HepG2 (cell line): ENCODE measurements at regions not wholly inside any gene's neighbourhood (a gene's known extent, or its start where the extent isn't known, plus 50 kb on each side); places are given as distances from the start of the nearest gene placed in this dataset.

Experiments
- ATAC-seq: fragments of 200-7000 bp; cut with Tn5 transposase; 3 replicates; pipeline ENCODE4 v1.9.1; 2020; ENCODE audit warnings: mild to moderate bottlenecking, moderate library complexity
- BruUV-seq: library from RNA; stranded (reverse); fragments of 400-500 nt; replicated peaks from 2 replicates; lab custom pipeline; 2021; lab: Mats Ljungman, UMichigan
- CTCF ChIA-PET: fragments of 300-600 bp; formaldehyde crosslinking; extraction: SDS; loops from one replicate; lab custom pipeline; 2021; ENCODE audit warnings: low total read pairs, inconsistent platforms, low intra/inter-chr PET ratio; lab: Yijun Ruan, JAX
- POLR2A ChIA-PET: fragments of 350-600 bp; sonication (Branson Sonifier 250); formaldehyde crosslinking; loops from one replicate; lab custom pipeline; 2020; ENCODE audit warnings: antibody characterized with exemption, inconsistent platforms; lab: Yijun Ruan, JAX
- DNase-seq: peaks from one replicate; pipeline ENCODE4 v3.0.0-alpha.2; 2015; ENCODE audit warnings: low spot score
- FAIRE-seq: peaks from 3 replicates; lab custom pipeline; 2011; peaks lifted over from hg19 to GRCh38; lab: Jason Lieb, UNC
- H2AFZ ChIP-seq: one replicate; pipeline ENCODE4 v1.6.1; 2011; ENCODE audit warnings: low read length, inconsistent platforms
- H3K27ac ChIP-seq: fragments of 300-600 bp; 3 replicates; pipeline ENCODE4 v1.8.0; 2011; ENCODE audit warnings: mixed run types, mild to moderate bottlenecking, mixed read lengths, low read length, inconsistent platforms; ENCODE audit not compliant: insufficient read depth; ENCODE audit errors: extremely low read length
- H3K27me3 ChIP-seq, 2 experiments: fragments of 200-600 bp in 1 of 2; 2 replicates in 1 of 2; 3 replicates in 1 of 2; pipeline versions ENCODE4 v1.6.0 to v1.8.0; 2011; ENCODE audit warnings: low read length in 2 of 2, mild to moderate bottlenecking in 2 of 2, moderate library complexity in 2 of 2, inconsistent platforms in 1 of 2; ENCODE audit not compliant: insufficient read depth in 2 of 2, control insufficient read depth in 1 of 2
- H3K36me3 ChIP-seq, 2 experiments: fragments of 200-600 bp in 1 of 2; replicated peaks in 1 of 2; 2 replicates in 1 of 2; 3 replicates in 1 of 2; pipeline versions ENCODE4 v1.5.1 to v1.8.0; 2011; ENCODE audit warnings: low read length in 2 of 2, inconsistent platforms in 1 of 2; ENCODE audit not compliant: insufficient read depth in 2 of 2, control insufficient read depth in 1 of 2
- H3K4me1 ChIP-seq: 2 replicates; pipeline ENCODE4 v1.5.1; 2012; ENCODE audit warnings: low read length, inconsistent platforms; ENCODE audit not compliant: insufficient read depth
- H3K4me2 ChIP-seq: 2 replicates; pipeline ENCODE4 v1.6.0; 2011; ENCODE audit warnings: low read depth, low read length, inconsistent platforms
- H3K4me3 ChIP-seq, 3 experiments: fragments of 200-600 bp in 1 of 3; sonication (generic), shearing (Covaris generic) in 1 of 3; replicated peaks in 1 of 3; 2 replicates each; pipeline ENCODE4 v1.5.1; 2011 to 2016; ENCODE audit warnings: low read length in 3 of 3, inconsistent platforms in 2 of 3, low read depth in 2 of 3, mild to moderate bottlenecking in 2 of 3, control low read depth in 1 of 3, mixed read lengths in 1 of 3; ENCODE audit not compliant: insufficient read depth in 1 of 3
- H3K79me2 ChIP-seq: one replicate; pipeline ENCODE4 v1.6.1; 2011; ENCODE audit warnings: low read length, inconsistent platforms; ENCODE audit not compliant: insufficient read depth
- H3K9ac ChIP-seq: 2 replicates; pipeline ENCODE4 v1.6.0; 2011; ENCODE audit warnings: mild to moderate bottlenecking, low read depth, low read length, inconsistent platforms; ENCODE audit not compliant: insufficient read depth
- H3K9me3 ChIP-seq: 2 replicates; pipeline ENCODE4 v1.5.1; 2012; ENCODE audit warnings: mild to moderate bottlenecking, low read length
- H4K20me1 ChIP-seq: 2 replicates; pipeline ENCODE4 v1.6.0; 2011; ENCODE audit warnings: inconsistent platforms, mild to moderate bottlenecking, low read length, moderate library complexity; ENCODE audit not compliant: insufficient read depth
- MED1 ChIP-seq: sonication (generic); formaldehyde crosslinking; IDR thresholded peaks from 2 replicates; pipeline ENCODE4 v1.4.0; 2020; ENCODE audit warnings: missing genetic modification reagents
- MTF2 ChIP-seq: sonication (generic); formaldehyde crosslinking; IDR thresholded peaks from 2 replicates; pipeline ENCODE4 v1.5.0; 2020; ENCODE audit warnings: missing genetic modification reagents, borderline replicate concordance
- ZNF383 ChIP-seq: sonication (generic); formaldehyde crosslinking; IDR thresholded peaks from 2 replicates; pipeline ENCODE4 v1.4.0; 2020; ENCODE audit warnings: missing genetic modification reagents, mild to moderate bottlenecking, borderline replicate concordance
- WGBS: methylation state at CpG from one replicate; pipeline ENCODE4 v1.1.6; 2017; ENCODE audit warnings: low lambda C conversion rate; 5-methylcytosine and 5-hydroxymethylcytosine counted together
- in situ Hi-C: cut with HindIII; loops from 2 replicates; pipeline ENCODE4 v1.10.0; 2017; ENCODE audit warnings: low pct_unique_long_range_greater_than_20kb; ENCODE audit not compliant: extremely low pct_ligation_motif_present
- intact Hi-C: fragments of 100-400 bp; cut with micrococcal nuclease; formaldehyde crosslinking; loops from one replicate; pipeline ENCODE4 v1.10.0; 2022; ENCODE audit not compliant: unreplicated experiment
- TF ChIP-seq, protein P1 (sequence below), 2 experiments: sonication (generic) in 1 of 2; formaldehyde crosslinking in 1 of 2; IDR thresholded peaks; 2 replicates each; pipeline versions ENCODE4 v1.4.0 to v1.6.1; 2016 to 2020; ENCODE audit warnings: borderline replicate concordance in 1 of 2, low read depth in 1 of 2, mild to moderate bottlenecking in 1 of 2, missing genetic modification reagents in 1 of 2

DNA sequence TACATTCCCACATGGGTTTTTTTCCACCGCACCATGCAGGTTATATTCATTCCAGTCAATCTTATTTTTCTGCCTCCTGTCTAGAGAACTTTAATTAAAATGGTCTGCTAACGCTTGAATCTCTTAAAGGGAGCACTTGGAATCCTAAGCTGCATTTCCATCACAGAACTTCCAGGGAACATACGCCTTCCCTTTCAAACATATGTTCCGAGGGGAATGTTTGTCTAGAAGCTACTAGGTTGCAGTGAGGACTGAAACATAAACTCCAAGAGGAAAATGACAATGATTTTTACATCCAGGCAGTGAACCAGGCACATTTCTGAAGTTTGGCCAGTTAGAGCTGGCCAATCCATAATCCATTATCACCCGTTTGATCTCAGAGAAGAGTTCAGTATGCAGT is 375.5 kb upstream of the NRP1 start (continued):
- TF ChIP-seq, protein P1, sequence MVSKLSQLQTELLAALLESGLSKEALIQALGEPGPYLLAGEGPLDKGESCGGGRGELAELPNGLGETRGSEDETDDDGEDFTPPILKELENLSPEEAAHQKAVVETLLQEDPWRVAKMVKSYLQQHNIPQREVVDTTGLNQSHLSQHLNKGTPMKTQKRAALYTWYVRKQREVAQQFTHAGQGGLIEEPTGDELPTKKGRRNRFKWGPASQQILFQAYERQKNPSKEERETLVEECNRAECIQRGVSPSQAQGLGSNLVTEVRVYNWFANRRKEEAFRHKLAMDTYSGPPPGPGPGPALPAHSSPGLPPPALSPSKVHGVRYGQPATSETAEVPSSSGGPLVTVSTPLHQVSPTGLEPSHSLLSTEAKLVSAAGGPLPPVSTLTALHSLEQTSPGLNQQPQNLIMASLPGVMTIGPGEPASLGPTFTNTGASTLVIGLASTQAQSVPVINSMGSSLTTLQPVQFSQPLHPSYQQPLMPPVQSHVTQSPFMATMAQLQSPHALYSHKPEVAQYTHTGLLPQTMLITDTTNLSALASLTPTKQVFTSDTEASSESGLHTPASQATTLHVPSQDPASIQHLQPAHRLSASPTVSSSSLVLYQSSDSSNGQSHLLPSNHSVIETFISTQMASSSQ (IDR thresholded peaks at IDR 0.05; ENCODE audit: low read depth) = no peak
- TF ChIP-seq, protein P1 (CRISPR knock-in tag; IDR thresholded peaks at IDR 0.05; ENCODE audit: borderline replicate concordance) = no peak
- no peak for TF ChIP-seq MTF2 (CRISPR knock-in tag)

DNA sequence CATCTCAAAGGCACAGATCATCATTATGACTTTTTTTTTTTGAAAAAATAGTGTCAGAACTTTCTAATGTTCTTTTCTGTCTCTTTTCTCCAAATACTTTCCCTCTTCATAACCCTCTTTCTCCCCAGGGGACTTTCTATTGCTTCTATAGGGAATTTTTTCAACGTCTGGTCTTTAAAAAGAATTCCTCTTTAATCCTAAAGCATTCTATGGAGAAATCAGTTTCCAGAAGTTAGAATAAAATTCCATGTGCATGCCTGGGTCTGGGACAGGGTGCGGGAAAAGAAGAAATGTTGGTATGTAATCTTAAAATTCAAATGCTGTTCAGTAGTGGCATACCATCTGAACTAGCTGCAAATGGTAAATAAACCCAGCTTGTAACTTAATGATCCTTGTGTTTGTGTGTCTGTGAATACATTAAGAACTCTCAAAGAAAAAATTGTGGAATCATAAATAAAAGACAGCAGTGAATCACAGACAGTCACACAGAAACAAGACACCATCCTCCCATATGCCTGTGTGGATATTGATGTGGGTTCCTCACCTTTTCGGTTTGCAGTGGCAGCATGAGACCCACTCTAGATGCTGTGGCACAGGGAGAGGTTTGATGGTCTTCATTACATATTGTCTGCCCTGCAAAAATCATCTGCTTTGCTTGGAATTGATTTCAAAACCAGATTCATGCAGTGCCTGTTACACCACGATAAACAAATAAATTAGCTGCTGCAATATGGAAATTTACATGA is 374.7 kb upstream of the NRP1 start:
- Histone ChIP-seq H3K9me3 (no peaks in the 10 kb centered on the region), H2AFZ (no peak overlapping the region), H3K27me3 (no peaks in the 10 kb centered on the region), H3K4me3 (no peak overlapping the region), H3K27ac (no peak overlapping the region), H3K9ac (no peak overlapping the region), H3K79me2 (no peaks in the 10 kb centered on the region), H3K4me1 (peaks cover 7% of the 10 kb centered on the region), H4K20me1 (no peaks in the 10 kb centered on the region), H3K36me3 (no peaks in the 10 kb centered on the region), H3K4me2 (no peak overlapping the region)
- CTCF ChIA-PET = no interaction called here
- no TSS peak for BruUV-seq
- intact Hi-C loops (no loop called here), in situ Hi-C loops (no loop called here)
- WGBS = 26% methylated on average over 4 of the region's 4 CpGs
- FAIRE-seq (no peak), DNase-seq (no peak), ATAC-seq (no peak)
- POLR2A ChIA-PET = no interaction called here
- TF ChIP-seq ZNF383 (CRISPR knock-in tag) (no peak), MED1 (no peak)
